ENCODE measurements at regions not wholly inside any gene's neighbourhood (a gene's known extent, or its start where the extent isn't known, plus 50 kb on each side); places are given as distances from the start of the nearest gene placed in this dataset.
"Not testable (repeated sequence)": the region's sequence is repeated elsewhere in the genome, so short reads cannot be mapped to it uniquely, and the experiment has no call there.

- TF ChIP-seq CTCF, POLR2A (IDR thresholded peaks at IDR 0.05): not testable (repeated sequence)
These were observed 253.7 kb upstream of the C1QTNF3 start for GRCh38 chr5:34296759-34297158.

All from right lobe of liver (tissue), 4 donors.